Astrocyte (in vitro differentiated cells and primary cell): ENCODE measurements at regions not wholly inside any gene's neighbourhood (a gene's known extent, or its start where the extent isn't known, plus 50 kb on each side); places are given as distances from the start of the nearest gene placed in this dataset.

Experiments
- EZH2 ChIP-seq: IDR thresholded peaks from 2 replicates; pipeline ENCODE4 v1.6.1; 2012; ENCODE audit warnings: mild to moderate bottlenecking, low read length, inconsistent platforms; ENCODE audit not compliant: insufficient read depth
- TF ChIP-seq, protein P1 (sequence below): IDR thresholded peaks from 2 replicates; pipeline ENCODE4 v1.5.1; 2011; ENCODE audit warnings: low read depth, mild to moderate bottlenecking, inconsistent platforms, low read length, moderate library complexity; ENCODE audit not compliant: insufficient read depth

DNA sequence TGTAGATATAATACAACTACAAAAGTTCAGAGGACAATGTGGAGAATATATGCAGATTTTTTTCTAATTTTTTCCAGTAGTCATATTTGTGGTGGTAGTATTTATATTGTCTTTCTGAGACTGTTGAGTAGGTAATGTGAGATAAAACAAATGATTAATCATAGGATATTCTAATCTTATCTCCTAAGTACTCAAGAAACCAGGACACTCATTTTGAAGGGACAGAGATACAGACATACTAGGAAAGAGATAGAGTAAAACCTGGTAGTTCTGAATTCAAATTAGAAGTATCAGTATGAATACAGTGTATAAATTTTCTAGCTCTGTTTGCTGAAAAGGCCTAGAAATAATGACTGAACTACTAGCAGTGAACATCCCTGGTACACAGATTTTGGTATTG is 141.7 kb upstream of the ASIC2 start:
- TF ChIP-seq, protein P1, sequence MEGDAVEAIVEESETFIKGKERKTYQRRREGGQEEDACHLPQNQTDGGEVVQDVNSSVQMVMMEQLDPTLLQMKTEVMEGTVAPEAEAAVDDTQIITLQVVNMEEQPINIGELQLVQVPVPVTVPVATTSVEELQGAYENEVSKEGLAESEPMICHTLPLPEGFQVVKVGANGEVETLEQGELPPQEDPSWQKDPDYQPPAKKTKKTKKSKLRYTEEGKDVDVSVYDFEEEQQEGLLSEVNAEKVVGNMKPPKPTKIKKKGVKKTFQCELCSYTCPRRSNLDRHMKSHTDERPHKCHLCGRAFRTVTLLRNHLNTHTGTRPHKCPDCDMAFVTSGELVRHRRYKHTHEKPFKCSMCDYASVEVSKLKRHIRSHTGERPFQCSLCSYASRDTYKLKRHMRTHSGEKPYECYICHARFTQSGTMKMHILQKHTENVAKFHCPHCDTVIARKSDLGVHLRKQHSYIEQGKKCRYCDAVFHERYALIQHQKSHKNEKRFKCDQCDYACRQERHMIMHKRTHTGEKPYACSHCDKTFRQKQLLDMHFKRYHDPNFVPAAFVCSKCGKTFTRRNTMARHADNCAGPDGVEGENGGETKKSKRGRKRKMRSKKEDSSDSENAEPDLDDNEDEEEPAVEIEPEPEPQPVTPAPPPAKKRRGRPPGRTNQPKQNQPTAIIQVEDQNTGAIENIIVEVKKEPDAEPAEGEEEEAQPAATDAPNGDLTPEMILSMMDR, result no peak
- no peak for TF ChIP-seq EZH2
